ENCODE measurements at regions not wholly inside any gene's neighbourhood (a gene's known extent, or its start where the extent isn't known, plus 50 kb on each side); places are given as distances from the start of the nearest gene placed in this dataset.
"Not testable (repeated sequence)": the region's sequence is repeated elsewhere in the genome, so short reads cannot be mapped to it uniquely, and the experiment has no call there.

DNA sequence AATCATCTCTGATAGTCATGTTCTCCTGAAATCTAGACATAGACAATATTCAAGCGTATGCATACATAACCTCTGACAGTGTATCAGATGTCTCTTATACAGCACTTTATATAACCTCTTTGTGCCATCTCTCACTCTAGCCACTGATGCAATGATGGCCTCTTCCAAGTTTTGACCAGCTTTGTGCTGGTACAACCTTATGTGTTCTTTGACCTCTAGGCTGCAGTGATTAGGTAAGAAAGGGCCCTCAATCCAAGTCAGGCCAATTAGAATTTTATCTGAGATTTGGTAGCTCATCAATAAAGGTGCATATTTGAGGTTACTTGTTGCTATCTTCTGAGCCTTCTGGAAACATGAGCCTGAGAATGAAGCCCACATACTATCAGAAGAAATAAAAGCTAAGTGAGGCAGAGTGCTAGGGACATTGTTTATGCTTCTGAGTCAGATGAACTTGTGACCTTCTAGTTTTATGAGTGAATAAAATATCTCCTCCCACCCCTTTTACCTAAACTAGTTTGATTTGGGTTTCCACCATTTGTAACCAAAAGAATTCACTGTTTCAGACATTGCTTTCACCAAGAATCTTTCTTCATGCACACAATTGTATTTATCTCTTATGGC is 283.2 kb upstream of the SUCLG2 start:
- no peaks in the 10 kb centered on the region for H3K9me1 ChIP-seq (replicated peaks; ENCODE audit: control insufficient read depth, extremely low read depth, insufficient read depth, low read length)
- no peaks in the 10 kb centered on the region for H3K4me1 ChIP-seq (ENCODE audit: control insufficient read depth, extremely low read depth, insufficient read depth, low read length)
- TF ChIP-seq EZH2 (IDR thresholded peaks at IDR 0.05; ENCODE audit: borderline replicate concordance, low read depth, low read length, severe bottlenecking) (no peak), MYC (IDR thresholded peaks at IDR 0.05; ENCODE audit: low read depth, low read length) (no peak), POLR2A (IDR thresholded peaks at IDR 0.05; ENCODE audit: low read depth, low read length) (no peak), JUN (IDR thresholded peaks at IDR 0.05; ENCODE audit: borderline replicate concordance, insufficient read depth, insufficient read length, low read depth) (no peak), POLR2AphosphoS5 (IDR thresholded peaks at IDR 0.05; ENCODE audit: insufficient read depth, low read depth, low read length) (no peak), MAX (IDR thresholded peaks at IDR 0.05; ENCODE audit: insufficient read depth, insufficient read length) (no peak), GATA2 (IDR thresholded peaks at IDR 0.05; ENCODE audit: insufficient read depth, insufficient read length, low read depth, low read length) (no peak)
- TF ChIP-seq, protein P1, sequence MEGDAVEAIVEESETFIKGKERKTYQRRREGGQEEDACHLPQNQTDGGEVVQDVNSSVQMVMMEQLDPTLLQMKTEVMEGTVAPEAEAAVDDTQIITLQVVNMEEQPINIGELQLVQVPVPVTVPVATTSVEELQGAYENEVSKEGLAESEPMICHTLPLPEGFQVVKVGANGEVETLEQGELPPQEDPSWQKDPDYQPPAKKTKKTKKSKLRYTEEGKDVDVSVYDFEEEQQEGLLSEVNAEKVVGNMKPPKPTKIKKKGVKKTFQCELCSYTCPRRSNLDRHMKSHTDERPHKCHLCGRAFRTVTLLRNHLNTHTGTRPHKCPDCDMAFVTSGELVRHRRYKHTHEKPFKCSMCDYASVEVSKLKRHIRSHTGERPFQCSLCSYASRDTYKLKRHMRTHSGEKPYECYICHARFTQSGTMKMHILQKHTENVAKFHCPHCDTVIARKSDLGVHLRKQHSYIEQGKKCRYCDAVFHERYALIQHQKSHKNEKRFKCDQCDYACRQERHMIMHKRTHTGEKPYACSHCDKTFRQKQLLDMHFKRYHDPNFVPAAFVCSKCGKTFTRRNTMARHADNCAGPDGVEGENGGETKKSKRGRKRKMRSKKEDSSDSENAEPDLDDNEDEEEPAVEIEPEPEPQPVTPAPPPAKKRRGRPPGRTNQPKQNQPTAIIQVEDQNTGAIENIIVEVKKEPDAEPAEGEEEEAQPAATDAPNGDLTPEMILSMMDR (IDR thresholded peaks at IDR 0.05; ENCODE audit: extremely low read depth in 1 of 2, insufficient read depth in 1 of 2, low read depth in 1 of 2, low read length in 2 of 2): no peak
- no peaks in the 10 kb centered on the region for H3K79me2 ChIP-seq (ENCODE audit: control insufficient read depth, insufficient read depth, low read length)
- H2AFZ ChIP-seq (ENCODE audit: low read depth, low read length): no peak overlapping the region
- H3K27ac ChIP-seq (ENCODE audit: insufficient read depth, low read depth, low read length): no peak overlapping the region
- dilution Hi-C loops (cut with MboI; ENCODE audit: extremely low pct_ligation_motif_present, low sequenced_read_pairs): no loop called here
- no peak overlapping the region for H3K4me3 ChIP-seq (replicated peaks in 1 of 3; ENCODE audit: insufficient read depth in 1 of 3, low read depth in 1 of 3, low read length in 3 of 3)
- no peaks in the 10 kb centered on the region for H3K36me3 ChIP-seq (ENCODE audit: control insufficient read depth in 2 of 2, extremely low read depth in 1 of 2, insufficient read depth in 2 of 2, low read length in 2 of 2)
- H4K20me1 ChIP-seq (replicated peaks; ENCODE audit: control insufficient read depth, extremely low read depth, insufficient read depth, low read length): no peaks in the 10 kb centered on the region
- POLR2A ChIA-PET: no interaction called here
- intact Hi-C loops (cut with micrococcal nuclease): no loop called here
- no peaks in the 10 kb centered on the region for H3K27me3 ChIP-seq (ENCODE audit: control insufficient read depth in 2 of 2, insufficient read depth in 2 of 2, low read length in 2 of 2)
- no TSS peak for BruUV-seq (replicated peaks)
- H3K4me2 ChIP-seq (ENCODE audit: insufficient read depth, low read length): no peak overlapping the region
- no peak for FAIRE-seq
- CTCF ChIA-PET: no interaction called here
- H3K9me3 ChIP-seq (replicated peaks; ENCODE audit: control insufficient read depth, insufficient read depth, low read length): no peaks in the 10 kb centered on the region
- no peak for DNase-seq (ENCODE audit: low read depth, low spot score)
- no peak overlapping the region for H3K9ac ChIP-seq (replicated peaks; ENCODE audit: extremely low read depth, insufficient read depth, low read length)

DNA sequence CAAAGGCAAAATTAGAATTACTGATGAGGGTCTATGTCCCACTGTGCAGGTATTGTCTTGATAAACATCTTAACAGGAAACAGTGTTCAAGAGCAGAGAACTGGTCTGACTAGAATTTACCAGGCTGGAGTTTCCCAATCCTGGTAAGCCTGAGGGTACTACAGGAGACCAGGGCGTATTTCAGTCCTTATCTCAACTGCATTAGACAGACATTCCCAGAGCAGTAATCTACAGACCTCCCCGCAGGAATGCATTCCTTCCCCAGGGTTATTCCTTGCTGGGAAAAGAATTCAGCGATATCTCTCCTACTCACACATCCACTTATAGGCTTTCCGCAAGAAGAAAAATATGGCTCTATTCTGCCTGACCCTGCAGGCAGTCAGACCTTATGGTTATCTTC is 276.0 kb upstream of the SUCLG2 start:
- dilution Hi-C loops (cut with MboI; ENCODE audit: extremely low pct_ligation_motif_present, low sequenced_read_pairs); H3K4me1 ChIP-seq (ENCODE audit: control insufficient read depth, extremely low read depth, insufficient read depth, low read length); H3K27me3 ChIP-seq (ENCODE audit: control insufficient read depth in 2 of 2, insufficient read depth in 2 of 2, low read length in 2 of 2); H3K4me2 ChIP-seq (ENCODE audit: insufficient read depth, low read length); BruUV-seq (replicated peaks); H3K36me3 ChIP-seq (ENCODE audit: control insufficient read depth in 2 of 2, extremely low read depth in 1 of 2, insufficient read depth in 2 of 2, low read length in 2 of 2); H2AFZ ChIP-seq (ENCODE audit: low read depth, low read length); H3K9me1 ChIP-seq (replicated peaks; ENCODE audit: control insufficient read depth, extremely low read depth, insufficient read depth, low read length); H3K9me3 ChIP-seq (replicated peaks; ENCODE audit: control insufficient read depth, insufficient read depth, low read length); H3K79me2 ChIP-seq (ENCODE audit: control insufficient read depth, insufficient read depth, low read length); H4K20me1 ChIP-seq (replicated peaks; ENCODE audit: control insufficient read depth, extremely low read depth, insufficient read depth, low read length); FAIRE-seq; CTCF ChIA-PET; H3K27ac ChIP-seq (ENCODE audit: insufficient read depth, low read depth, low read length); H3K4me3 ChIP-seq (replicated peaks in 1 of 3; ENCODE audit: insufficient read depth in 1 of 3, low read depth in 1 of 3, low read length in 3 of 3); POLR2A ChIA-PET; DNase-seq (ENCODE audit: low read depth, low spot score); intact Hi-C loops (cut with micrococcal nuclease); H3K9ac ChIP-seq (replicated peaks; ENCODE audit: extremely low read depth, insufficient read depth, low read length): not testable (repeated sequence)

Measured in endothelial cell of umbilical vein (primary cell).